D721Med (cell line): ENCODE measurements at regions not wholly inside any gene's neighbourhood (a gene's known extent, or its start where the extent isn't known, plus 50 kb on each side); places are given as distances from the start of the nearest gene placed in this dataset.
"Not testable (repeated sequence)": the region's sequence is repeated elsewhere in the genome, so short reads cannot be mapped to it uniquely, and the experiment has no call there.

Experiments
- DNase-seq: peaks from one replicate; pipeline ENCODE4 v3.0.0; 2011; ENCODE audit warnings: low spot score; ENCODE audit not compliant: insufficient read length
- FAIRE-seq: peaks from 2 replicates; lab custom pipeline; 2011; peaks lifted over from hg19 to GRCh38; lab: Jason Lieb, UNC
- TF ChIP-seq, protein P1 (sequence below): IDR thresholded peaks from 2 replicates; pipeline ENCODE4 v1.5.1; 2012; ENCODE audit warnings: mild to moderate bottlenecking, control low read depth; ENCODE audit not compliant: insufficient read depth; ENCODE audit errors: missing control alignments

DNA sequence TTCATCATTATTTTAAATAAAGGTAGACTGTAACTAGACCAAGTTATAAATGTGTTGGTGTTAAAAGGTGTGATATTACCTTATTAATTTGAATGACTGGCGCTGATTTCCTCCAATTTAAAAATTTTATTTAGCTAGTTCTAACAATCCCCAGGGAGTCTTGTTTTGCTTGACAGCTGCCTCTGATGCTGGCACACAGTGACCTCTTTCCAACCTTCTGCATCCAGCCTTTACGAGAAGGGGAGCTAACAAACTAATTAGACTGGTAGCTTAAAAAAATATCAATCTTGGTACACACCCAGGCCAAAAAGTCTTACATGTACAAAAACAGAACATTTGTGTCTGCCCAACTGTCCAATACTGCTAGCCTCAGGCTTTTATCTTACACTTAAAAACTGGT is 51.8 kb upstream of the ENPEP start:
- DNase-seq: no peak
- no peak for FAIRE-seq
- TF ChIP-seq, protein P1, sequence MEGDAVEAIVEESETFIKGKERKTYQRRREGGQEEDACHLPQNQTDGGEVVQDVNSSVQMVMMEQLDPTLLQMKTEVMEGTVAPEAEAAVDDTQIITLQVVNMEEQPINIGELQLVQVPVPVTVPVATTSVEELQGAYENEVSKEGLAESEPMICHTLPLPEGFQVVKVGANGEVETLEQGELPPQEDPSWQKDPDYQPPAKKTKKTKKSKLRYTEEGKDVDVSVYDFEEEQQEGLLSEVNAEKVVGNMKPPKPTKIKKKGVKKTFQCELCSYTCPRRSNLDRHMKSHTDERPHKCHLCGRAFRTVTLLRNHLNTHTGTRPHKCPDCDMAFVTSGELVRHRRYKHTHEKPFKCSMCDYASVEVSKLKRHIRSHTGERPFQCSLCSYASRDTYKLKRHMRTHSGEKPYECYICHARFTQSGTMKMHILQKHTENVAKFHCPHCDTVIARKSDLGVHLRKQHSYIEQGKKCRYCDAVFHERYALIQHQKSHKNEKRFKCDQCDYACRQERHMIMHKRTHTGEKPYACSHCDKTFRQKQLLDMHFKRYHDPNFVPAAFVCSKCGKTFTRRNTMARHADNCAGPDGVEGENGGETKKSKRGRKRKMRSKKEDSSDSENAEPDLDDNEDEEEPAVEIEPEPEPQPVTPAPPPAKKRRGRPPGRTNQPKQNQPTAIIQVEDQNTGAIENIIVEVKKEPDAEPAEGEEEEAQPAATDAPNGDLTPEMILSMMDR: no peak

DNA sequence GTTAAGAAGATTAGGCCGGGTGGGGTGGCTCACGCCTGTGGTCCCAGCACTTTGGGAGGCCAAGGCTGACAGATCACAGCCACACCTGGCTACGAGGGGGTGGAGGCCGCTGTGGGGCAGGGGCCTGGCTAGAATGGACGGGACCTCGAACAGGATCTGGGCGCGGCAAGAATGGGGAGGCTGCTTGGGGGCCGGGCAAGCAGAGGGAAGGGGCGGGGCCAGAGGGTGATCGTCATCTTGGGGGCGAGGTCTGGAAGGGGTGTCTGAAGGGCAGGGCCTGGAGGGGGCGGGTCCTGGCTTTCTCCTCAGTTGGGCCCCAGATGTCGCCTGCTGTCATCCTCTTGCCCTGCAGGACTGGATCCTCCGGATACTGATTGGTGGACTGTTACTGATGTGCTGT is 57.3 kb upstream of the ENPEP start:
- TF ChIP-seq, protein P1: no peak
- no peak for FAIRE-seq
- no peak for DNase-seq

DNA sequence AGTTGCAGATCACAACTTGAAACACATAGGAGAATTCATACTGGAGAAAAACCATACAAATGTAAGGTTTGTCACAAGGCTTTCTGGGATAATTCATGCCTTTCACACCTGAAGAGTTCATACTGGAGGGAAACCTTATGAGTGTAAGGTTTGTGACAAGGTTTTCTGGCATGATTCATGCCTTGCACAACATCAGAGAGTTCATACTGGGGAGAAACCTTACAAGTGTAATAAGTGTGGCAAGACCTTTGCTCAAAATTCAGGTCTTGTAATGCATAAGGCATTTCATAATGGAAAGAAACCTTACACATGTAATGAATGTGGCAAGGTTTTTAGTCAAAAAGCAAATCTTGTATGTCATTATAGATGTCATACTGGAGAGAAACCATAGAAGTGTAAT is 58.8 kb upstream of the ENPEP start:
- TF ChIP-seq, protein P1: no peak
- DNase-seq (no peak), FAIRE-seq (no peak)

DNA sequence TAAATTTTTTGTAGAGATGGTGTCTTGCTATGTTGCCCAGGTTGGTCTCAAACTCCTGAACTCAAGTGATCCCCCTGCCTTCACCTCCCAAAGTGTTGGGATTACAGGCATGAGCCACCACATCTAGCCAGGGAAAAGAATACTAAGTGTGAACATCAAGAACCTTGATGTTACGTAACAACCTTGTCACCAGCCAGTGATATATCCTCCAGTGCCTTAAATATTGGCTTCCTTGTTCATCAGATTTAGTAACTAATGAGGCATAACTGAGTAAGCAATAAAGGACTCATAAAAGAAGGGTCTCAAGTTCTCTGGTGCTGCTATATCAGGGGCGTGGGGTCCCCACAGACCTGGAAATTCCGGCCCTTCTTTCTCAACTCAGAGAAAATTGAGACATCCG is 60.5 kb upstream of the ENPEP start:
- no peak for DNase-seq
- FAIRE-seq: no peak
- TF ChIP-seq, protein P1: no peak

DNA sequence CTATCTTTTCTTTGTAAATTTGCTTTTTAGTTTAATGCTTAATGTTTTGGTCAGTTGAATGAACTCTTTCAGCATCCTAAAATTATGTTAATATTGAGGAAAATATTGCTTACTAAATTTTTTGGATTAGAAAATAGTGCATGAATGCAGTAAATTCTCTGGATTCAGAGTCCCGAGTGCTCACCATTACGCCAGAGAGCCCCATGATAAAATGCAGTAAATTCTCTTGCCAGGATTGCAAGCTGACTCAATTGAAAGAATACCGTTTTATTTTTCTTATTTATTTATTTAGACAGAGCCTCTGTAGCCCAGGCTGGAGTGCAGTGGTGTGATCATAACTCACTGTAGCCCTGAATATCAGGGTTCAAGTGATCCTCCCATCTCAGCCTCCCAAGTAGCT is 60.9 kb upstream of the ENPEP start:
- DNase-seq (no peak), FAIRE-seq (no peak)
- TF ChIP-seq, protein P1: no peak

DNA sequence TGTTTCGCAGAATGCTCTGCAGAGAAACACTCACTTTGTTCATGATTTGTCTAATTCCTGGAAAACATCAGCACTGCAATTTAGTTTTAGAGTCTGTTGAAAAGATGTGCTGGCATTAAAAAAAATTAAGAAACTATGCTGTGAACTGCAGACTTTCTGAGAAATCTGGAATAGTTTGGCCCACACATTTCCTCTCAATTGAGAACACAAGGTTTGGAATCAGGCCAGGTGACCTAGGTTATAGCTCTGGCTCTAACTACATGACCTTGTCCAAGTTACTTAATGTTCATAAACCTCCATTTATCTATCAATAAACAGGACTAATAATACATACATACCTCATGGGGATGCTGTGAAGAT is 61.4 kb upstream of the ENPEP start:
- DNase-seq (no peak), FAIRE-seq (no peak)
- TF ChIP-seq, protein P1: no peak

DNA sequence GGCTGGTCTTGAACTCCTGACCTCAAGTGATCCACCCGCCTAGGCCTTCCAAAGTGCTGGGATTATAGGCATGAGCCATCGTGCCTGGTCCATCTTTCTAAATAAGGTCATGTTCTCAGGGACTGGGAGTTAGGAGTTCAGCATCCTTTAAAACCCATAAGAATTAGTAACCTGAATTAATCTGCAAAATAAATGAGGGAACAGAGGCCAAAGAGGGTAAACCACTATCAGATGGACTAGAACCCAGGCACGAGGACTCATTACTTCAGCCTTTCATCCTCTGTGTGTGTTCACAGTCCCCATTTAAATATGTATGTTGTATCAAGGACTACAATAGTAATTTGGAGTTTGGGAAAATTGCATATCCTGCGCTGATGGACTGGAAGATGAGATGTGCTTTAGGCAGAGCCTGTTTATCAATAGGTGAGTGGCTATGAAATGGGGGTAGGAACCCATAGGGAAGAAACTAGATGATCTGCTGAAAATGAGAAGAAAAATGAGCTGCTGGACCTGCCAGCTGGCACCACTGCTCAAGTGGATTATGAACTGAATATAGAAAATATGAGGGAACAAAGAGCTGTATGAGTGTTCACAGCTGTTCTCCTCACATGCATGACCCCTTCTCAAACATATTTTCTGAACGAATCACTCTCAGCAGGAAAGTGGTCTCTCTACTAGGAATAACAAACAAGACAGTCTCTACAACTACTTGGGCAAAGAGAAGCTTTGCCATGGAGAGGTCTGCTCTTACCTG is 62.0 kb upstream of the ENPEP start:
- DNase-seq, FAIRE-seq: not testable (repeated sequence)
